Activated naive CD8-positive, alpha-beta T cell (primary cell): ENCODE measurements at regions not wholly inside any gene's neighbourhood (a gene's known extent, or its start where the extent isn't known, plus 50 kb on each side); places are given as distances from the start of the nearest gene placed in this dataset.

ENCODE experiments used
- H3K27ac Mint-ChIP-seq: one replicate; pipeline ENCODE4 v1.8.0; 2021; ENCODE audit warnings: mixed read lengths
- H3K27me3 Mint-ChIP-seq: one replicate; pipeline ENCODE4 v1.8.0; 2021; ENCODE audit warnings: mixed read lengths
- H3K36me3 Mint-ChIP-seq: one replicate; pipeline ENCODE4 v1.8.0; 2021; ENCODE audit warnings: mixed read lengths
- H3K4me1 Mint-ChIP-seq: one replicate; pipeline ENCODE4 v1.8.0; 2021; ENCODE audit warnings: low read depth, mixed read lengths
- H3K4me3 Mint-ChIP-seq: one replicate; pipeline ENCODE4 v1.8.0; 2021; ENCODE audit warnings: mild to moderate bottlenecking, mixed read lengths
- H3K9me3 Mint-ChIP-seq: one replicate; pipeline ENCODE4 v1.8.0; 2021; ENCODE audit warnings: low read depth, mixed read lengths

DNA sequence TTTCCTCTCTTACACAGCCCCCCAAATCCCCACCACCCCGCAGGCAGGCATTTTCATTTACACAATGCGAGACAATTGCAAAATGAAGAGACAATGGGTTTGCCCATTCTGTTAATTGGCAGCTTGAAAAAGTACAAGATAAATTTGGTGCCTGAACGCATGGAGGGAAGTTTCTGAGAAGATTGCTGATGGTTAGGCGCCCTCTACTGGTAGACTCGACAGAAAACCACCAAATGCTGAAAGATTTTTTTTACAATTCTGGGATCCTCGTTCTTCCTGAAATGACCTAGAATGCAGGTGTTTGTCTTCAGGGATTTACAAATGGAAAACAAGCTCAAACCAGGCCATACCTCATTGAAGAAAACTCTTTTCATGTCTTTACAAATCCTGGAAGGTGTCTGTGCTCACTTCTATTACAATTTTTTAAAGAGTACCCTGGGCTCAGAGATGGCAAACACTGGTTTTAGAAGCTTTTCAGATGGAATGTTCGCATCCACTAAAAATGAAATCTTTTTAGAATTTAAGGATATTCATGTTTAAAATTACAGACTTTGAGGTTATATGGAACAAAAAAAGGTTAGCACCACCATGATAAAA lies 338.5 kb downstream of the PMP22 start:
- H3K27me3 Mint-ChIP-seq: peaks cover 1% of the 10 kb centered on the region
- H3K4me1 Mint-ChIP-seq: no peaks in the 10 kb centered on the region
- H3K4me3 Mint-ChIP-seq: no peak overlapping the region
- H3K36me3 Mint-ChIP-seq: no peaks in the 10 kb centered on the region
- H3K27ac Mint-ChIP-seq: no peak overlapping the region
- peaks cover 4% of the 10 kb centered on the region for H3K9me3 Mint-ChIP-seq

DNA sequence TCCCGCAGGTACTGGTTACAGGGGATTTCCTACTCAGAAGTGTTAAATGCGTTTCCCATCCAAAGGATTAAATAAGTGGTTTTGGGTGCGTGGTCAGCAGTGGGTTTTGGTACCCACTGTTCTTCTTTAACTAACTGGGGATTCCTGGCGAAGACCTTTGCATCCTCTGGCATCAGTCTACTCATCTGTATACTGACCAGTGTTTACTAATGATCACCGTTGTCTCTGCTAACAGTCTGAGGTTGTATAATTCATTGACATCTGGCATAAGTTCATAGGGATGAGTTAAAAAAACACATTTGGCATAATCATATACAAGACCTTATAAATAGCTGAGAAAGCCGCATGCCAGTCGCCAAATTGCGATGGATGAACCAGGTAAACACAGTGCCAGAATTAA lies 339.1 kb downstream of the PMP22 start:
- no peaks in the 10 kb centered on the region for H3K36me3 Mint-ChIP-seq
- H3K9me3 Mint-ChIP-seq: peaks cover 4% of the 10 kb centered on the region
- H3K27ac Mint-ChIP-seq: no peak overlapping the region
- H3K27me3 Mint-ChIP-seq: peaks cover 1% of the 10 kb centered on the region
- no peaks in the 10 kb centered on the region for H3K4me1 Mint-ChIP-seq
- H3K4me3 Mint-ChIP-seq: no peak overlapping the region

DNA sequence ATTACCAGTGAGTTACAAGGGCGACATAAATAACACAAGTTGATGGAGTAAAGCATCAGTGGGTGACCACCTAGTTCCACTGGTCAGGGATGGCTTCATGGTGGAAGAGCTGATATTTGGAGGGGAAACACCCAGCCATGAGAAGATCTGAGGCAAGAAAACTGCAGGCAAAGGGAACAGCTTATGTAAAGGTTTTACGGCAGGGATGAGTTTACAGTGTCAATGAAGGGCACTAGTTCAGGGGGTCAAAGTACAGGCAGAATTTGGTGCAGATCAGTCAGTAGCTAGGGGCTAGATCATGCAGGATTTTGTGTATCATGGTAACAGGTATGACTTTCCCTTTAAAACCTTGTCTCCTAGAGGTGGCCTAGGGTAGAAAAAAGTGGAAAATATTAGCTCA lies 339.6 kb downstream of the PMP22 start:
- H3K27ac Mint-ChIP-seq: no peak overlapping the region
- no peak overlapping the region for H3K4me3 Mint-ChIP-seq
- H3K4me1 Mint-ChIP-seq: no peaks in the 10 kb centered on the region
- no peaks in the 10 kb centered on the region for H3K36me3 Mint-ChIP-seq
- H3K27me3 Mint-ChIP-seq: peaks cover 1% of the 10 kb centered on the region
- peaks cover 4% of the 10 kb centered on the region for H3K9me3 Mint-ChIP-seq

DNA sequence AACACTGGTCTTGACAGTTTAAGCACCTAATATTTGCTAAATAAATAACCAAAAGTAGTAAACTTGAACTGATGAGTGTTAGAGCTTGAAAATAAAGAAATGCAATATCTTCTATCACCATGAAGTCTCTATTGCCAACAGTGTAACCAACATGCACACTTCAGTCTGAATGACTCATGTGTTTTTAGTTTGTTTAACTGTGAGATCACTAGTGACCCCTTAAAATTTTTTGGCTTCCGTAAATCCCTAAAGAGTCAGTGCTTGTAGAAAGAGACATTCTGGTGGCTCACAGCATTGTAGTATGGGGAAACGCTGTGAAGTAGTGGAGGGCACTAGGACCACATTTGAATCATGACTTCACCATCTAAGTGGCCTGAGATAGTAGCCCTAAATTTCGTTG lies 341.1 kb downstream of the PMP22 start:
- Mint-ChIP-seq H3K4me1 (no peaks in the 10 kb centered on the region), H3K27ac (no peak overlapping the region), H3K4me3 (no peak overlapping the region), H3K27me3 (peaks cover 1% of the 10 kb centered on the region), H3K36me3 (no peaks in the 10 kb centered on the region), H3K9me3 (peaks cover 4% of the 10 kb centered on the region)

DNA sequence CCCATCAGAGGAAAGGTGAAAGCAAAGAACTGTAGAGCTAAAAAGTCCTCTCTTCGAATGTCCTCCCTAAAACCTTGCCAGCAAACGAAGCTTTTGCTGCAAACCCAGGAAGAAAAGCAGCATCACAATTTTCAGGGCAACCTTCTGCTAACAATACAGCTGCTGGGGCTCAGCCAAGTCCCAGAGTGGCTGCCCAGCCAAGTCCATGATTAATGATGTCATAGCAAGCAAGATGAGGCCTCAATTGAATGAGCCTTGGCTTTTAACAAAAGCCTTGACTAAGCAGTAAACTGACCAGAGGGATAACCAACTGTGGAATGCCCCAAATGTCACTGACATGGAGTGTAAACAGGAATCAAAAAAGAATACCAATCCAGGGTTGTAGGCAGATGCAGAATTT lies 342.7 kb downstream of the PMP22 start:
- Mint-ChIP-seq H3K4me1 (no peaks in the 10 kb centered on the region), H3K27ac (no peak overlapping the region), H3K4me3 (no peak overlapping the region), H3K27me3 (no peaks in the 10 kb centered on the region), H3K36me3 (no peaks in the 10 kb centered on the region), H3K9me3 (peaks cover 4% of the 10 kb centered on the region)

DNA sequence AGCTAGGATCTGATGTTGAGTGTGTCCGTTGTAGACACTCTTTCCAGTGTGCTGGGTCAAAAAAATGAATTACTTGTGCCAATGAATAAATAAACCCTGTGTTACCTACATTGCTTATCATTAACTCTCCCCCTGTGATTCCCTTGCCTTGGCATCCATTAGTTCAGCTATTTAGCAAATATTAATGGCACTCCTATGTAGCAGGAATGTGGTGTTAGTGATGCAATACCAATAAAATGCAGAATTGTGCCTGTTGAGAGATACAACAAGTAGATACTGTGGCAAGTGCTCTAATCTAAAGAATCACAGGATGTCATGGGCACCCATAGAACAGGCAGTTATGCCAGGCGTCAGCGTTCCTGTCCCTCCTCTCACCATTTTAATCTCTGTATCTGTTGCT lies 343.2 kb downstream of the PMP22 start:
- Mint-ChIP-seq H3K36me3 (no peaks in the 10 kb centered on the region), H3K27me3 (no peaks in the 10 kb centered on the region), H3K27ac (no peak overlapping the region), H3K9me3 (peaks cover 4% of the 10 kb centered on the region), H3K4me1 (no peaks in the 10 kb centered on the region), H3K4me3 (no peak overlapping the region)

DNA sequence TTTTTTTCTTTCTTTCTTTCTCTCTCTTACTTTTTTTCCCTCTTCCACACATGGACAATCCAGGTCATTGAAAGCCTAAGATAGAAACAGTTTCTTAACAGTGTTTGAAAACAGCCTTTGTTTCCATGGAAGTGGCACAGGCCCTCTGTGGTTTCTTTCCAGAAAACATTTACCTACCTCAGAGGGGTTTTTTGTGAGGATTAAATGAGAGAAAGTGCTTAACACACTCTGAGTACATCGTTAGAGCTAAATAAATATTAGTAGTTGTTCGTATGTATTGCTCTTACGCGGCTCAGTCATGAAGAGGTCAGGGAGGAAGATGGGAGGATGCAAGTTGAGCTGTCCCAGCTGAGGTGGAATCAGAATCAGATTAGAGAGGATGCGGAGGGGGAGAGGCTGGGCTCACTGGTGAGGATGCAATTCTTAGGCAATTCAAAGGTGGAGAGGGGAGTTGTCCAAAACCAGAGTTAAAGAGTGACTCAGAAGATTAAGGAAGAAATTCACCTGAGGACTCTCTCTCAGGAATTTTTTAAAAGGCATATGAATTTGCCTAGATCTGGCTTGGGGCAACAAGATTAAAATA lies 345.4 kb downstream of the PMP22 start:
- no peak overlapping the region for H3K27ac Mint-ChIP-seq
- H3K27me3 Mint-ChIP-seq: peaks cover 2% of the 10 kb centered on the region
- H3K4me3 Mint-ChIP-seq: no peak overlapping the region
- H3K9me3 Mint-ChIP-seq: peaks cover 4% of the 10 kb centered on the region
- H3K36me3 Mint-ChIP-seq: no peaks in the 10 kb centered on the region
- no peaks in the 10 kb centered on the region for H3K4me1 Mint-ChIP-seq

DNA sequence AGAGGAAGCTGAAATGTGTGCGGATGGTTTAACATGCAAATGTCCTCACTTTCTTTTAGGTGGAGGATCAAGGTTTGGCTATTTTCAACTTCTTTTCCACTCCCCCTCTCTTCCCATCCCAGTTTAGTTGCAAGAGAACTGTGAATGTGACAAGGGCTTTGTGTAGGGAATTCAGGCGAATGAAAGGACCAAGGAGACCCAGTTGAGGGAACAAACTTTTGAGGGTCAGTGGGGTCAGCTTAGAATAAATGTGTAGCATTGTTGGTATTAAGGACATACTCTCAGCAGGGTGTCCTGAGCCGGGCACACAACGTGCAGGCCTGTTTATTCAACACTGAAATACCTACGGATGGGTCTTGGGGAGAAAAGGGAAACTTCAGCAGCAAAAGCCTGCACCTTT lies 346.0 kb downstream of the PMP22 start:
- Mint-ChIP-seq H3K4me3 (no peak overlapping the region), H3K27ac (no peak overlapping the region), H3K27me3 (peaks cover 2% of the 10 kb centered on the region), H3K36me3 (no peaks in the 10 kb centered on the region), H3K4me1 (no peaks in the 10 kb centered on the region), H3K9me3 (peaks cover 5% of the 10 kb centered on the region)

DNA sequence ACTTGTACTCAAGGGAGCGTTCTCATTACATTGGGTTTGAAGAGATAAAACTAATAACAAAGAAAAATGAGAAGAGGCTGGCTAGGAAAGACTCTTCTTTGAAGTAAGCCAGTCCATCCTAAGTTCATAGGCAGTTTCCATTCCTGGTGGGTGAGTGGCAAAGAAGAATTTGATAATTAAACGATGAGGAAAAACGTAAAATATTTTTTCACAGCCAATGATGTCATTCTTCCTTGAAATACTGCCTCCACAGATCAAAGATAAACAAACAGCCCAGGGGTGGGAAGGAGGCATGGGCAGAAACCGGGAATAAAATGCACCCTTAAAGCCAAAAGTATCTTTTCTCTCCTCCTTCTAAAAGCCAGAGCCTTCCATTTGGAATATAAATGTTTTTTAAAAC lies 346.6 kb downstream of the PMP22 start:
- Mint-ChIP-seq H3K27ac (no peak overlapping the region), H3K4me1 (no peaks in the 10 kb centered on the region), H3K36me3 (no peaks in the 10 kb centered on the region), H3K27me3 (peaks cover 4% of the 10 kb centered on the region), H3K4me3 (no peak overlapping the region), H3K9me3 (peaks cover 10% of the 10 kb centered on the region)

DNA sequence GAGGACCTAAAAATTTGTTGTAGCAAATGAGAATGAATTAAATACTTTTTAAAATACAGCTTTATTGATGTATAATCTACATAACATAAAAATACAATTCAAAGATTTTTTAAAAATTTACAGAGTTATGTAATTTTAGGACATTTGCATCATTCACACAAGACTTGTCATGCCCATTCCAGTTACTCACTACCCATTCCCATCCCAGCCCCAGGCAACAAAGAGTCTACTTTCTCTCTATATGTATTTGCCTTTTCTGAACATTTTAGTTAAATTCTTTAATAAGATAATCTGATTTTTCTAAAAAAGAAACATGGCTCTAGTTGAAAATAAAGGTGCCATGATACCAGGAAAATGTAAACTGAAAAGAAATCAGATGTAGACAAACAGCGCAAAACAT lies 354.2 kb downstream of the PMP22 start:
- Mint-ChIP-seq H3K36me3 (no peaks in the 10 kb centered on the region), H3K9me3 (peaks cover 8% of the 10 kb centered on the region)

DNA sequence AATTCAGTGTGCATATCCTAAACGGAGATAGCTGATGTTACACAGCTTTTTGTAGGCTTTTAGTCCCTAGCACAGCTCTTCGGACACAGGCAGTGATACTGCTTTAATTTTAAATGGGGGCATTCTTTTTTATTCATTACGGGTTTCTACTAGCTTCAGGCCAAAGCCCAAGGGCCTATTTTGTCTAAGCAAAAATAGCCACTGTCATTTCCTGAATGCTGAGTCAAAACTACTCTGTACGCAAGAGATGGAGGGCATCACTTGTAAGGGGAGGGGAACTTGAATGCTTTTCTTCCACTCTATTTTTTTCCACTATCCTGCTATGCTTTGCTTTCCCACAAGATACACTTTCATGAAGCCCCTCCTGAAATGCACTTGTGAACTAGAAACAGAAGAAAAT lies 360.7 kb downstream of the PMP22 start:
- H3K9me3 Mint-ChIP-seq: no peaks in the 10 kb centered on the region
- H3K27me3 Mint-ChIP-seq: no peaks in the 10 kb centered on the region
- H3K4me3 Mint-ChIP-seq: no peak overlapping the region
- no peaks in the 10 kb centered on the region for H3K36me3 Mint-ChIP-seq
- H3K4me1 Mint-ChIP-seq: no peaks in the 10 kb centered on the region
- H3K27ac Mint-ChIP-seq: no peak overlapping the region

More for the DNA sequence above, 354.2 kb downstream of the PMP22 start:
- Mint-ChIP-seq H3K4me1 (peaks cover 4% of the 10 kb centered on the region), H3K27ac (no peak overlapping the region), H3K27me3 (peaks cover 5% of the 10 kb centered on the region), H3K4me3 (no peak overlapping the region)

DNA sequence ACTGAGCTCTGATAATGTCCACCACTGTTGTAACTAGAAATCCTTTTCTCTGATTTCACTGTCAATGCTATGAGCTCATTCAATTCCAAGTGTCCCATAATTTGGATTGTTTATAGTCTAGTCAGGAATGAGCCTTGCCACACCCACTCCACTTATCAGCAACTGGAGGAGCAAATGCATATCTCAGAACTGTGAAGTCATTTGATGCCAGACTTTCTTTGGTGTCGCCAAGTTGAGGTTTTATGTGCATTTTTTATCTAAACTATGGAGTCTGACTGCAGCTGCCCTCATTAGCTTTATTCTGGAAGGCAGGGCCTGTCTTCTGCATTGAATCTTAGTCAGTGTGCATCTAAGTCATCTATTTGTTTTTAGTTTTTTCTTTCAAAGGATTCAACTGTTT lies 361.3 kb downstream of the PMP22 start:
- Mint-ChIP-seq H3K9me3 (no peaks in the 10 kb centered on the region), H3K4me1 (no peaks in the 10 kb centered on the region), H3K4me3 (no peak overlapping the region), H3K27me3 (no peaks in the 10 kb centered on the region), H3K27ac (no peak overlapping the region), H3K36me3 (no peaks in the 10 kb centered on the region)

DNA sequence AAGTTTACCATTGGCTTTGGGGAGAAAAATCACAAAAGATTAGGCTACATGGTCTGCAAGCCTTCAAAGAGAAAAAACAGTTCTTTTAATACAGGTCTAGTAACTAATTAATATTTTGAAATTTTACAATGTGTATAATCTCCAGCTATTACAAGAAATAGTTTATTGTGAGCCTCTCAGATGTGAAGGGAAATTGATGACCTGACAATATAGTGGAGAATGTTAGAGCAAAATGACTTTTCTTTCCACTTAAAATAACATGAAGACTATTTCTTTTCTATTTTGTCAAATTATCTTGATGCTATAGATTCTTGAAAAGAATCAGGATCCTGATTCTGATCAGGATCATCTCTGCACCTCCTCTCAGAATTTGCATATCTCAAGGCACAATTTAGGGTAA lies 362.3 kb downstream of the PMP22 start:
- Mint-ChIP-seq H3K27ac (no peak overlapping the region), H3K36me3 (no peaks in the 10 kb centered on the region), H3K27me3 (no peaks in the 10 kb centered on the region), H3K4me3 (no peak overlapping the region), H3K9me3 (peaks cover 5% of the 10 kb centered on the region), H3K4me1 (no peaks in the 10 kb centered on the region)

DNA sequence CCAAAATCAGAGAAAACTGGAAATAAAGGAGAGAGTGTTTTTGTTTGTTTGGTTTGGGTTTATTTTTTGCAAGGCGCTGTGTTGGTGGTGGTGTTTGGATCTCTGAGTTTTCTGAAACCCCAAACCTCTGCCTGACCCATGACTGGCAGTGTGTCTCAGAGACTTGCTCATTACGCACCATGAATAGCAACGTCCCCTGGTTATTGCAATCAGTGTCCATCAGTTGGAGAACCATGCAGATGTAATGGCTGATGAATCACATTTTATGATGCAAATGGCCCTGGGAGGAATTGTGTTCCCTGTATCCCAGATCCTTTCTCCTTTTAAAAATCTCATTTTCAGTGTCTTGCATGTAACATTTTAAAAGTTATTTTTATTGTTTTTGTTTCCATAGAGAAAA lies 362.8 kb downstream of the PMP22 start:
- no peaks in the 10 kb centered on the region for H3K4me1 Mint-ChIP-seq
- no peaks in the 10 kb centered on the region for H3K36me3 Mint-ChIP-seq
- H3K27me3 Mint-ChIP-seq: no peaks in the 10 kb centered on the region
- H3K9me3 Mint-ChIP-seq: peaks cover 5% of the 10 kb centered on the region
- H3K4me3 Mint-ChIP-seq: no peak overlapping the region
- no peak overlapping the region for H3K27ac Mint-ChIP-seq

DNA sequence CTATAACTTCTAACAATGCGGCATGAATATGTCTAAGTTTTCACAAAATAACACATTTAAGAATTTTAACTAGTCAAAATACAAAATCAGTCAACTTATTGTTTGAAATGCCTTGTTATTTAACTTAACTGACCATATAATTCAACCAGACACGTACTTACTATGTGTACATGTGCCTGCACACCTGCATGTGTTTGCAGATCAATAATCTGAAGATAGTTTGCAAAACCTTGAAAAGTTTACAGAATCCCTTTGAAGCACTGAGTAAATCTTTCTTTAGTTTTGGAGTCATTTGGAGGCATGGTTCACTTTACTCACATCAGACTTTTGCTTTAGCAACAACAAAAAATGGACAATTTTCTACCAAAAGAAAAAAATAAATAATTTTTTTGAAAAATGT lies 363.8 kb downstream of the PMP22 start:
- peaks cover 5% of the 10 kb centered on the region for H3K9me3 Mint-ChIP-seq
- no peaks in the 10 kb centered on the region for H3K36me3 Mint-ChIP-seq
- no peaks in the 10 kb centered on the region for H3K27me3 Mint-ChIP-seq
- H3K27ac Mint-ChIP-seq: no peak overlapping the region
- H3K4me1 Mint-ChIP-seq: no peaks in the 10 kb centered on the region
- H3K4me3 Mint-ChIP-seq: no peak overlapping the region

DNA sequence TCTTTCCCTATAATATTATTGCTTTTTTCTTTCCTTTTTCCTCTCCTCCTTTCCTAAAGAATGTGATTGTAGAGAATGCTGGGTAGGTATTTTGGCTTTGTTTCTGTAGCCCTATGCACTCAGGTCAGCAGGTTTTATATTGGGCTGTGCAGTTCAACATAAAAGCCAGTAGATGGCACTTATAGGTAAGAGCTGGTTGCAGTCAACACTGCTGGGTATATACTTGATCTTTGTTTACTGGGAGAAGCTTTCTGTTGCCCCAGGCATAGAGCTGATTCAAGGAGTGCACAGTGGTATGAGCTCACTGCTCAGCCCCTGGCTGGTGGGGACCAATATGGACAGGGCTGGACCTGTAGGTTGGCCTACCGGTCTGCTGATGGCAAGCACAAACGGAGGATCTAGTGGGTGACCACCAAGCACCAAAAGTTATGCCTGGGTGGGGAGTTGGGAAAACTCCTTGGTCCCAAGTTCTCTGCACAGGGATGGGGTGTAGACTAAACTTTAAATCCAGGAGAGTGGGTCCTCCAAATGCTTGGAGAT lies 378.9 kb downstream of the PMP22 start:
- no peaks in the 10 kb centered on the region for H3K4me1 Mint-ChIP-seq
- no peak overlapping the region for H3K27ac Mint-ChIP-seq
- H3K9me3 Mint-ChIP-seq: peaks cover 19% of the 10 kb centered on the region
- no peaks in the 10 kb centered on the region for H3K36me3 Mint-ChIP-seq
- H3K27me3 Mint-ChIP-seq: peaks cover 10% of the 10 kb centered on the region
- no peak overlapping the region for H3K4me3 Mint-ChIP-seq
